ENCODE measurements at regions not wholly inside any gene's neighbourhood (a gene's known extent, or its start where the extent isn't known, plus 50 kb on each side); places are given as distances from the start of the nearest gene placed in this dataset.

DNA sequence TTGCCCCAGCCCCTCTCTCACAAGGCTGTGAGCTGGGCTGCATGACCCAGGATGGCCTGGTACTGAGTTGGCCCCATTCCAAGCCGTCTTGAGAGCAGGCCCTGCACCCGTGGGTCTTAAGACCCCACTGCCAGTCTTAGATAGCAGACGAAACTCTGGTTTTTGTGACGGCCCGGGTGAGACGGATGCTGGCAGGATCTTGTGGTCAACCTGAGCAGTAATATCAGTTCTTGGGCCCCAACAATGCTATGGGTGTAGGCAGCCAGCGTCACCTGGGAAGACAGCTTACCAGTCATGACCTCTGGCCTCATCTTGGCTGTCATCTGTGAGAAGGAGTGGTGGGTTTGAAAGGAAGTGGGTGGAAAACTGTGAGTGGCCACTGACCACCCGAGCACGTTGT lies 305.8 kb downstream of the ARRDC4 start:
- H3K4me2 ChIP-seq (ENCODE audit: insufficient read depth, low read length), result no peak overlapping the region
- H3K4me3 ChIP-seq (replicated peaks in 1 of 3; ENCODE audit: insufficient read depth in 1 of 3, low read depth in 1 of 3, low read length in 3 of 3), result no peak overlapping the region
- intact Hi-C loops (cut with micrococcal nuclease), result no loop called here
- H3K27me3 ChIP-seq (ENCODE audit: control insufficient read depth in 2 of 2, insufficient read depth in 2 of 2, low read length in 2 of 2), result no peaks in the 10 kb centered on the region
- TF ChIP-seq, protein P1, sequence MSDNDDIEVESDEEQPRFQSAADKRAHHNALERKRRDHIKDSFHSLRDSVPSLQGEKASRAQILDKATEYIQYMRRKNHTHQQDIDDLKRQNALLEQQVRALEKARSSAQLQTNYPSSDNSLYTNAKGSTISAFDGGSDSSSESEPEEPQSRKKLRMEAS (IDR thresholded peaks at IDR 0.05; ENCODE audit: insufficient read depth, insufficient read length), result no peak
- TF ChIP-seq EZH2 (IDR thresholded peaks at IDR 0.05; ENCODE audit: borderline replicate concordance, low read depth, low read length, severe bottlenecking), result no peak
- TF ChIP-seq JUN (IDR thresholded peaks at IDR 0.05; ENCODE audit: borderline replicate concordance, insufficient read depth, insufficient read length, low read depth), result no peak
- no peak for TF ChIP-seq POLR2A (IDR thresholded peaks at IDR 0.05; ENCODE audit: low read depth, low read length)
- no peak for TF ChIP-seq MYC (IDR thresholded peaks at IDR 0.05; ENCODE audit: low read depth, low read length)
- TF ChIP-seq POLR2AphosphoS5 (IDR thresholded peaks at IDR 0.05; ENCODE audit: insufficient read depth, low read depth, low read length), result no peak
- TF ChIP-seq, protein P2, sequence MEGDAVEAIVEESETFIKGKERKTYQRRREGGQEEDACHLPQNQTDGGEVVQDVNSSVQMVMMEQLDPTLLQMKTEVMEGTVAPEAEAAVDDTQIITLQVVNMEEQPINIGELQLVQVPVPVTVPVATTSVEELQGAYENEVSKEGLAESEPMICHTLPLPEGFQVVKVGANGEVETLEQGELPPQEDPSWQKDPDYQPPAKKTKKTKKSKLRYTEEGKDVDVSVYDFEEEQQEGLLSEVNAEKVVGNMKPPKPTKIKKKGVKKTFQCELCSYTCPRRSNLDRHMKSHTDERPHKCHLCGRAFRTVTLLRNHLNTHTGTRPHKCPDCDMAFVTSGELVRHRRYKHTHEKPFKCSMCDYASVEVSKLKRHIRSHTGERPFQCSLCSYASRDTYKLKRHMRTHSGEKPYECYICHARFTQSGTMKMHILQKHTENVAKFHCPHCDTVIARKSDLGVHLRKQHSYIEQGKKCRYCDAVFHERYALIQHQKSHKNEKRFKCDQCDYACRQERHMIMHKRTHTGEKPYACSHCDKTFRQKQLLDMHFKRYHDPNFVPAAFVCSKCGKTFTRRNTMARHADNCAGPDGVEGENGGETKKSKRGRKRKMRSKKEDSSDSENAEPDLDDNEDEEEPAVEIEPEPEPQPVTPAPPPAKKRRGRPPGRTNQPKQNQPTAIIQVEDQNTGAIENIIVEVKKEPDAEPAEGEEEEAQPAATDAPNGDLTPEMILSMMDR (IDR thresholded peaks at IDR 0.05; ENCODE audit: extremely low read depth in 1 of 2, insufficient read depth in 1 of 2, low read depth in 1 of 2, low read length in 2 of 2), result no peak
- no peak for TF ChIP-seq FOS (IDR thresholded peaks at IDR 0.05; ENCODE audit: borderline replicate concordance, insufficient read depth, low read length)
- no peak for TF ChIP-seq GATA2 (IDR thresholded peaks at IDR 0.05; ENCODE audit: insufficient read depth, insufficient read length, low read depth, low read length)
- H3K79me2 ChIP-seq (ENCODE audit: control insufficient read depth, insufficient read depth, low read length), result no peaks in the 10 kb centered on the region
- H3K9ac ChIP-seq (replicated peaks; ENCODE audit: extremely low read depth, insufficient read depth, low read length), result no peak overlapping the region
- dilution Hi-C loops (cut with MboI; ENCODE audit: extremely low pct_ligation_motif_present, low sequenced_read_pairs), result no loop called here
- no peak for DNase-seq (ENCODE audit: low read depth, low spot score)
- BruUV-seq (replicated peaks), result no TSS peak
- CTCF ChIA-PET, result no interaction called here
- H3K27ac ChIP-seq (ENCODE audit: insufficient read depth, low read depth, low read length), result no peak overlapping the region
- POLR2A ChIA-PET, result no interaction called here
- FAIRE-seq, result no peak
- H4K20me1 ChIP-seq (replicated peaks; ENCODE audit: control insufficient read depth, extremely low read depth, insufficient read depth, low read length), result no peaks in the 10 kb centered on the region
- H2AFZ ChIP-seq (ENCODE audit: low read depth, low read length), result no peak overlapping the region
- H3K36me3 ChIP-seq (ENCODE audit: control insufficient read depth in 2 of 2, extremely low read depth in 1 of 2, insufficient read depth in 2 of 2, low read length in 2 of 2), result no peaks in the 10 kb centered on the region
- H3K4me1 ChIP-seq (ENCODE audit: control insufficient read depth, extremely low read depth, insufficient read depth, low read length), result no peaks in the 10 kb centered on the region
- H3K9me3 ChIP-seq (replicated peaks; ENCODE audit: control insufficient read depth, insufficient read depth, low read length), result no peaks in the 10 kb centered on the region
- H3K9me1 ChIP-seq (replicated peaks; ENCODE audit: control insufficient read depth, extremely low read depth, insufficient read depth, low read length), result no peaks in the 10 kb centered on the region
